Hepatic stellate cell (primary cell): ENCODE measurements at regions not wholly inside any gene's neighbourhood (a gene's known extent, or its start where the extent isn't known, plus 50 kb on each side); places are given as distances from the start of the nearest gene placed in this dataset.
"Not testable (repeated sequence)": the region's sequence is repeated elsewhere in the genome, so short reads cannot be mapped to it uniquely, and the experiment has no call there.

ENCODE experiments used
- DNase-seq: peaks from one replicate; pipeline ENCODE4 v3.0.0; 2011; ENCODE audit warnings: low spot score

DNA sequence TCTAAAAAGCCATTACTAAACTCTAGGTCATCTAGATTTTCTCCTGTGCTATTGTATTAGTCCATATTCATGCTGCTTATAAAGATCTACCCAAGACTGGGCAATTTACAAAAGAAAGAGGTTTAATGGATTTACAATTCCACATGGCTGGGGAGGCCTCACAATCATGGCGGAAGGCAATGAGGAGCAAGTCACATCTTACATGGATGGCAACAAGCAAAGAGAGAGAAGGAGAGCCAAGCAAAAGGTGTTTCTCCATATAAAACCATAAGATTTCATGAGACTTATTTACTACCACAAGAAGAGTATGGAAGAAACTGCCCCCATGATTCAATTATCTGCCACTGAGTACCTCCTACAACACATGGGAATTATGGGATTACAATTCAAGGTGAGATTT lies 69.6 kb upstream of the CCDC6 start:
- DNase-seq: not testable (repeated sequence)

DNA sequence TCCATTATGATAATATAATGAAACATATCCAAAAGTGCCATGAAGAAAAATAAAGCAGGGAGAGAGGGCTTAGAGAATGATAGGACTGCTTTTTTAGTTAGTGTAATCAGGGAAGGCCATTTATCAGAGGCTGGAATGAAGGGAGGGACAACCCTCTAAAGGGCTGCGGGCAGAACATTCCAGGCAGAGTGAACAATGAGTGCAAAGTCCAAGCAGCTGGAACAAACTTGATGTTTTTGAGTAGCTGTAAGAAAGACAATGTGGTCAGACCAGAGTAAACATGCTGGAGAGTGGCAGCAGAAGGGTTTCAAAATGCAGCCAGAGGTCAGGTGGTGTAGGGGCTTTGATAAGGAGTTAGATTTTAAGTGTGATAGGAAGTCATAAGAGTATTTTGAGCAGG lies 65.6 kb upstream of the CCDC6 start:
- peak; percentile 12 for DNase-seq

GRCh38 chr10:59970396-59971368 lies 64.3 kb upstream of the CCDC6 start:
- DNase-seq: no peak

DNA sequence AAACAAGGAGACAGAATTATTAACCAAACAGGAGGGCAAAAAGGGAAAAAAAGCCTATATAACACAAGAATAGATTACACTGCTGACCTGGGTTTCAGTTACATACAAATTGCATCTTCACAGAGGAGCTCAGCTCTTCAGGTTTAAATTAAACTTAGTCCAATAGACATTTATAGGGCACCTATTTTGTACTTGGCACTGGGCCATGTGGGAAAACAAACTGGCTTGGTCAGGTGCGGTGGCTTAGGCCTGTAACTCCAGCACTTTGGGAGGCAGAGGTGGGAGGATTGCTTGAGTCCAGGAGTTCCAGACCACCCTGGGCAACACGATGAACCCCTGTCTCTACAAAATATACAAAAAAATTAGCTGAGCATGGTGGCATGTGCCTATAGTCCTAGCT lies 62.3 kb upstream of the CCDC6 start:
- DNase-seq: no peak

DNA sequence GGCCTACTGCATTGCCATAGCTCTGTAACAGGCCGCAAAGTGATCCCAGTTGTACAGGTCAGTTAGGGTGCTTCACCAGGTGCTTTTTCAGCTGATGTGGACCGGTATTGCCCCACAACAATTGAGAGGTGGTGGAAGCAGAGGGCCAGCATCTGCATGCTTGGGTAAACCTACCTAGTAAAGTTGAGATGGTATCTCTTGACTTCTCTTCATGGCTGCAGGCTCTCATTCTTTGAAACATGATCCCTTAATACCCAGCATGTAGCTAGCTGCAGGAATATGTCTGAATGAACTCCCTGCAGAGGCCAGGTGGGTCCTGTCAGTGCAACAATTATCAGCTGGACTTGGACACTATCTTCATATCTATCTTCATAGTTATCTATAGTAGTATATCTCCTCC lies 60.7 kb upstream of the CCDC6 start:
- DNase-seq: no peak

GRCh38 chr10:59965899-59966650 lies 59.7 kb upstream of the CCDC6 start:
- DNase-seq: no peak

DNA sequence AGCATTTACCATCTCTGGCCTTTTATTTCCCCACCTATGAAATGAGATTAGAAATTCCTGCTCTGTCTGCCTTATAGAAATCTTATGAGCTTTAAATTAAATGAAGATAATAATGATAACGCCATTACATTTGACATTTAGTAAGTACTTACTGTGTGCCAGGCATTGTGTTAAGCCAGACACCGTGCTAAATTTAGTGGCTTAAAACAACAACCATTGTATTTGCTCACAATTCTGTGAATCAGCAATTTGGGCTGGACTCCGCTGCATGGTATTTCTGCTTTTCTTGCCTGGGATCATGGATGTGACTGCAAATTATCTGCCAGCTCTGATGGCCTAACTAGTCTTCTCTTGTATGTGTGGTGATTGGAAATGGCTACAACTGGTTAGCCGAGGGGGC lies 56.4 kb upstream of the CCDC6 start:
- no peak for DNase-seq

DNA sequence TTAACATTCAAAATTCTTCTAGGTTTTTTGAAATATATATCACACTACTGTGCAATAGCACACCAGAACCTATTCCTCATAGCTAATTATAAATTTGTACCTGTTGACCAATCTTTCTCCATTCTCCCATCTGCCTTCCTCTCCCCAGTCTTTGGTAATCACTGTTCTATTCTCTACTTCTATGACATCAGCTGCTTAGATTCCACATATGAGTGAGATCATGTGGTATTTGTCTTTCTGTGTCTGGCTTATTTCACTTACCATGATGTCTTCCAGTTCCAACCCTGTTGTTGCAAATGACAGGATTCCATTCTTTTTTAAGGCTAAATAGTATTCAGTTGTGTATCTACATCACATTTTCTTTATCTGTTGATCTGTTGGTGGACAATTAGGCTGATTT lies 54.4 kb upstream of the CCDC6 start:
- no peak for DNase-seq

- DNase-seq: no peak
Observed at GRCh38 chr10:59959504-59960018, 53.2 kb upstream of the CCDC6 start.

DNA sequence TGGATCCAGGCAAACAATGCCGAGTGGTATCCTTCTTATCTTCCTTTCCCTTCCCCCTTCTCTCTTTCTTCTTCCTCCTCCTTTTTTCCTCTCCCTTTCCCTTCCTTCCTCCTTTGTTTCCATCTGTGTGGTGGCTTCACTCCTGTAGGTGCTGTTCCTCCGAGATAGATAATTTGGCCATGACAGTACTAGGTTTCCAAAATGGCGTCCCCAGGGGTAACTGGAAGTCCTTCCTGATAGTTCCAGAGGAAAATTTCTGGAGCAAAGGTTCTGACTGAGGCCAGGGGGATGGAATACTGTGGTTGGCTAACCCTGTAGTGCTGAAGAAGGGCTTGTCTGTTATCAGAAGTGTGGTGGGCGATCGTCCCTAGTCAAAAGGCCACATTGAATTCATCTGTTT lies 52.5 kb upstream of the CCDC6 start:
- no peak for DNase-seq

GRCh38 chr10:59957975-59958374 lies 51.6 kb upstream of the CCDC6 start:
- no peak for DNase-seq
